ENCODE measurements at regions not wholly inside any gene's neighbourhood (a gene's known extent, or its start where the extent isn't known, plus 50 kb on each side); places are given as distances from the start of the nearest gene placed in this dataset.
A peak's percentile ranks its signal among the peaks of the same experiment; 100 is the strongest.

DNA sequence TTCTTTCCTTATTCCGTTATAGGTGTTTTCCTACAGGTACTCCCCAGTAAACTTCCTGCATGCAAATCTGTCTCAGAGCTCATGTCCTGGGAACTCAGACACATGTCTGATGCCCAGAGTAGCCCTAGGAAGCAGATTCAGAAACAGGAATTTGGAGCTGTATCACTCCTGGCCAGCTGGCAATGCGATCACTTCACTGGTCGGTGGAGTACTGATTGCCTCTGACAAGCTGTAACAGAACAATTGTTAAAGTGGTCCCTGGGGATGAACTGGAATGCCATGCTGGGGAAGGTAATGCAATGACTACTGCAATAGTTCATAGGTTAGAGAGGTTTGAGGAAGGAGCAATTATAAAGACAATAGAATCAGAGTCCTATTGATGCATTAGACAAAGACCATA is 131.6 kb upstream of the DOCK10 start:
- Histone ChIP-seq H3K36me3 (ENCODE audit: low read depth) (no peaks in the 10 kb centered on the region), H3K4me1 (replicated peaks; ENCODE audit: insufficient read depth) (no peaks in the 10 kb centered on the region), H2AFZ (no peak overlapping the region), H3K79me2 (ENCODE audit: low read depth) (no peaks in the 10 kb centered on the region), H4K20me1 (ENCODE audit: insufficient read depth) (no peaks in the 10 kb centered on the region), H3K9me2 (ENCODE audit: insufficient read depth) (no peaks in the 10 kb centered on the region), H3K27ac (no peak overlapping the region), H3F3A (ENCODE audit: insufficient read depth, low read depth) (no peaks in the 10 kb centered on the region), H3K27me3 (ENCODE audit: insufficient read depth, low read depth) (no peaks in the 10 kb centered on the region), H3K9me3 (ENCODE audit: insufficient read depth, low read depth) (no peaks in the 10 kb centered on the region), H3K4me2 (no peak overlapping the region), H3K4me3 (no peak overlapping the region)
- intact Hi-C loops (cut with micrococcal nuclease; ENCODE audit: unreplicated experiment): no loop called here
- no peak for DNase-seq
- TF ChIP-seq, protein P1, sequence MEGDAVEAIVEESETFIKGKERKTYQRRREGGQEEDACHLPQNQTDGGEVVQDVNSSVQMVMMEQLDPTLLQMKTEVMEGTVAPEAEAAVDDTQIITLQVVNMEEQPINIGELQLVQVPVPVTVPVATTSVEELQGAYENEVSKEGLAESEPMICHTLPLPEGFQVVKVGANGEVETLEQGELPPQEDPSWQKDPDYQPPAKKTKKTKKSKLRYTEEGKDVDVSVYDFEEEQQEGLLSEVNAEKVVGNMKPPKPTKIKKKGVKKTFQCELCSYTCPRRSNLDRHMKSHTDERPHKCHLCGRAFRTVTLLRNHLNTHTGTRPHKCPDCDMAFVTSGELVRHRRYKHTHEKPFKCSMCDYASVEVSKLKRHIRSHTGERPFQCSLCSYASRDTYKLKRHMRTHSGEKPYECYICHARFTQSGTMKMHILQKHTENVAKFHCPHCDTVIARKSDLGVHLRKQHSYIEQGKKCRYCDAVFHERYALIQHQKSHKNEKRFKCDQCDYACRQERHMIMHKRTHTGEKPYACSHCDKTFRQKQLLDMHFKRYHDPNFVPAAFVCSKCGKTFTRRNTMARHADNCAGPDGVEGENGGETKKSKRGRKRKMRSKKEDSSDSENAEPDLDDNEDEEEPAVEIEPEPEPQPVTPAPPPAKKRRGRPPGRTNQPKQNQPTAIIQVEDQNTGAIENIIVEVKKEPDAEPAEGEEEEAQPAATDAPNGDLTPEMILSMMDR (conservative IDR thresholded peaks at IDR 0.05): no peak
- TF ChIP-seq EZH2 (IDR thresholded peaks at IDR 0.05; ENCODE audit: low read depth): no peak
- CTCF ChIA-PET: no interaction called here
- POLR2A ChIA-PET (ENCODE audit: unreplicated experiment): no interaction called here
- BruUV-seq (replicated peaks): no TSS peak

DNA sequence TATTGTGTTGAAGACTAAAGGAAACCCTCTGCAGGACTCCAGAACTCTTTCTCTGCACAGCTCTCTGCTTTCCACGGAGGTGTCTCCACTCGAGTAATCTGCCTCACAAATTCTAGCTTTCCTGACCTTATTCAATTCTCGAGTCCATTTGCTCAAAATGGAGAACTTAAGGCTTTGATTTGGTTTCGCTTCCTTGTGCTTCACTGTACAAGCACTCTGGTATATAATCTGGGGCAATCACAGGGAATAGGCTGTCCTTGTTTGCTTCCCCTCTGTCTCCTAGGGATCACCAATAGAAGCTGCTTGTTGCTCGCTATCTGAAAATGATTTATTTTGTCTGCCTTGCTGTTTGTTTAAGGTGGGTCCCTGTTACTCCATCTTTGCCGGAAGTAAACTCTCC is 129.1 kb upstream of the DOCK10 start:
- intact Hi-C loops (cut with micrococcal nuclease; ENCODE audit: unreplicated experiment): no loop called here
- Histone ChIP-seq H4K20me1 (ENCODE audit: insufficient read depth) (no peaks in the 10 kb centered on the region), H3F3A (ENCODE audit: insufficient read depth, low read depth) (no peaks in the 10 kb centered on the region), H3K9me2 (ENCODE audit: insufficient read depth) (no peaks in the 10 kb centered on the region), H3K36me3 (ENCODE audit: low read depth) (no peaks in the 10 kb centered on the region), H3K9me3 (ENCODE audit: insufficient read depth, low read depth) (no peaks in the 10 kb centered on the region), H3K4me1 (replicated peaks; ENCODE audit: insufficient read depth) (no peaks in the 10 kb centered on the region), H3K4me3 (no peak overlapping the region), H3K79me2 (ENCODE audit: low read depth) (no peaks in the 10 kb centered on the region), H2AFZ (peak overlapping the region; percentile 56; the same call in 1 of the 2 replicates), H3K4me2 (peak overlapping the region; percentile 13; the same call in 1 of the 2 replicates), H3K27ac (no peak overlapping the region), H3K27me3 (ENCODE audit: insufficient read depth, low read depth) (no peaks in the 10 kb centered on the region)
- POLR2A ChIA-PET (ENCODE audit: unreplicated experiment): no interaction called here
- TF ChIP-seq, protein P1 (conservative IDR thresholded peaks at IDR 0.05): no peak
- no peak for TF ChIP-seq EZH2 (IDR thresholded peaks at IDR 0.05; ENCODE audit: low read depth)
- CTCF ChIA-PET: no interaction called here
- no TSS peak for BruUV-seq (replicated peaks)
- DNase-seq: no peak

DNA sequence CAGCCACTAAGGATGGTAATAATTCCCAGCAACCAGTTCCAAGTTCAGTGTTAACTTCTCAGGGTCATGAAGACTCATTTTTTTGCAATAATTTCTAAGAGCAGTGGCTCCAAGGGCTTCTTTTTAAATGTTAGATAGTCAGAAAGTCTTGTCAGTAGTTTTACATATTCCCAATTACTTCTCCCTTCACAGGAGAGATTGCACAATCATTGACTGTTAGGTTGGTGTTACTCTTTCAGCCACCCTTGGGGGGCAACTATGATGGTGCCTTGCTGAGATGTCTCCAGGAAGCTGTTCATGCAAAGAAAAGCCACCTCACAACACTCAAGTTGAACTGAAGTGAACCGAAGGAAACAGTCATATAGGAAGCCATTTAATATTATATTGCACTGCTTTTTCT is 127.9 kb upstream of the DOCK10 start:
- H3K79me2 ChIP-seq (ENCODE audit: low read depth): no peaks in the 10 kb centered on the region
- no peaks in the 10 kb centered on the region for H3K27me3 ChIP-seq (ENCODE audit: insufficient read depth, low read depth)
- no peaks in the 10 kb centered on the region for H3K9me2 ChIP-seq (ENCODE audit: insufficient read depth)
- no peak overlapping the region for H2AFZ ChIP-seq
- no peaks in the 10 kb centered on the region for H3K4me1 ChIP-seq (replicated peaks; ENCODE audit: insufficient read depth)
- ChIA-PET POLR2A (ENCODE audit: unreplicated experiment) (no interaction called here), CTCF (no interaction called here)
- H4K20me1 ChIP-seq (ENCODE audit: insufficient read depth): no peaks in the 10 kb centered on the region
- H3F3A ChIP-seq (ENCODE audit: insufficient read depth, low read depth): no peaks in the 10 kb centered on the region
- BruUV-seq (replicated peaks): no TSS peak
- H3K4me2 ChIP-seq: no peak overlapping the region
- intact Hi-C loops (cut with micrococcal nuclease; ENCODE audit: unreplicated experiment): no loop called here
- H3K36me3 ChIP-seq (ENCODE audit: low read depth): no peaks in the 10 kb centered on the region
- no peak overlapping the region for H3K4me3 ChIP-seq
- H3K9me3 ChIP-seq (ENCODE audit: insufficient read depth, low read depth): no peaks in the 10 kb centered on the region
- no peak overlapping the region for H3K27ac ChIP-seq
- TF ChIP-seq EZH2 (IDR thresholded peaks at IDR 0.05; ENCODE audit: low read depth): no peak
- TF ChIP-seq, protein P1 (conservative IDR thresholded peaks at IDR 0.05): no peak
- DNase-seq: no peak
